ENCODE measurements at regions not wholly inside any gene's neighbourhood (a gene's known extent, or its start where the extent isn't known, plus 50 kb on each side); places are given as distances from the start of the nearest gene placed in this dataset.

- Mint-ChIP-seq H3K27ac (peak overlapping the region; percentile 73), H3K4me1 (peaks cover 64% of the 10 kb centered on the region)
- no peak for DNase-seq (ENCODE audit: low spot score in 2 of 2, unreplicated experiment in 2 of 2)
These were observed 325.8 kb upstream of the CTNNB1 start for GRCh38 chr3:40873476-40873875.

GRCh38 chr3:40873934-40874699, 325.2 kb upstream of the CTNNB1 start:
- Mint-ChIP-seq H3K4me3 (no peak overlapping the region), H3K36me3 (no peaks in the 10 kb centered on the region), H3K27me3 (ENCODE audit: low read depth) (no peaks in the 10 kb centered on the region), H3K27ac (peak overlapping the region; percentile 73), H3K4me1 (peaks cover 60% of the 10 kb centered on the region), H3K9me3 (peaks cover 5% of the 10 kb centered on the region)
- TF ChIP-seq CTCF (IDR thresholded peaks at IDR 0.05; ENCODE audit: unreplicated experiment) = no peak
- DNase-seq (ENCODE audit: low spot score in 2 of 2, unreplicated experiment in 2 of 2) = no peak

More at GRCh38 chr3:40873476-40873875, 325.8 kb upstream of the CTNNB1 start:
- Mint-ChIP-seq H3K27me3 (ENCODE audit: low read depth) (no peaks in the 10 kb centered on the region), H3K4me3 (no peak overlapping the region), H3K36me3 (no peaks in the 10 kb centered on the region), H3K9me3 (peaks cover 5% of the 10 kb centered on the region)
- TF ChIP-seq CTCF (IDR thresholded peaks at IDR 0.05; ENCODE audit: unreplicated experiment) = no peak

GRCh38 chr3:40875581-40875980, 323.7 kb upstream of the CTNNB1 start:
- Mint-ChIP-seq H3K36me3 (no peaks in the 10 kb centered on the region), H3K27me3 (ENCODE audit: low read depth) (no peaks in the 10 kb centered on the region), H3K9me3 (peaks cover 5% of the 10 kb centered on the region), H3K4me3 (no peak overlapping the region), H3K4me1 (peaks cover 51% of the 10 kb centered on the region), H3K27ac (no peak overlapping the region)
- TF ChIP-seq CTCF (IDR thresholded peaks at IDR 0.05; ENCODE audit: unreplicated experiment) = no peak
- no peak for DNase-seq (ENCODE audit: low spot score in 2 of 2, unreplicated experiment in 2 of 2)

- H3K27ac Mint-ChIP-seq = no peak overlapping the region
These were observed 323.3 kb upstream of the CTNNB1 start for GRCh38 chr3:40876009-40876408.

GRCh38 chr3:40876496-40876895, 322.8 kb upstream of the CTNNB1 start:
- Mint-ChIP-seq H3K4me3 (no peak overlapping the region), H3K9me3 (peaks cover 6% of the 10 kb centered on the region), H3K36me3 (no peaks in the 10 kb centered on the region), H3K4me1 (peaks cover 42% of the 10 kb centered on the region), H3K27ac (no peak overlapping the region), H3K27me3 (ENCODE audit: low read depth) (no peaks in the 10 kb centered on the region)
- no peak for TF ChIP-seq CTCF (IDR thresholded peaks at IDR 0.05; ENCODE audit: unreplicated experiment)
- DNase-seq (ENCODE audit: low spot score in 2 of 2, unreplicated experiment in 2 of 2) = no peak

More at GRCh38 chr3:40876009-40876408, 323.3 kb upstream of the CTNNB1 start:
- no peak for TF ChIP-seq CTCF (IDR thresholded peaks at IDR 0.05; ENCODE audit: unreplicated experiment)
- Mint-ChIP-seq H3K4me3 (no peak overlapping the region), H3K36me3 (no peaks in the 10 kb centered on the region), H3K9me3 (peaks cover 5% of the 10 kb centered on the region), H3K27me3 (ENCODE audit: low read depth) (no peaks in the 10 kb centered on the region), H3K4me1 (peaks cover 47% of the 10 kb centered on the region)
- DNase-seq (ENCODE audit: low spot score in 2 of 2, unreplicated experiment in 2 of 2) = no peak
